Thyroid gland (tissue), 4 donors: ENCODE measurements at regions not wholly inside any gene's neighbourhood (a gene's known extent, or its start where the extent isn't known, plus 50 kb on each side); places are given as distances from the start of the nearest gene placed in this dataset.
"Not testable (repeated sequence)": the region's sequence is repeated elsewhere in the genome, so short reads cannot be mapped to it uniquely, and the experiment has no call there.

Source experiments
- POLR2A ChIP-seq, 2 donors: fragments of 450-650 bp; IDR thresholded peaks; one replicate each; pipeline ENCODE4 v1.6.1; 2017; ENCODE audit warnings: antibody characterized with exemption in 2 of 2, mild to moderate bottlenecking in 2 of 2, moderate library complexity in 1 of 2
- TF ChIP-seq, protein P1 (sequence below), 6 experiments: fragments of 200-600 bp in 3 of 6; fragments of 450-650 bp in 3 of 6; sonication (generic) in 3 of 6; IDR thresholded peaks; one replicate each; pipeline ENCODE4 v1.5.1; 2016 to 2019; ENCODE audit warnings: antibody characterized with exemption in 6 of 6, mild to moderate bottlenecking in 2 of 6, inconsistent platforms in 1 of 6, moderate library complexity in 1 of 6

- TF ChIP-seq, protein P1, sequence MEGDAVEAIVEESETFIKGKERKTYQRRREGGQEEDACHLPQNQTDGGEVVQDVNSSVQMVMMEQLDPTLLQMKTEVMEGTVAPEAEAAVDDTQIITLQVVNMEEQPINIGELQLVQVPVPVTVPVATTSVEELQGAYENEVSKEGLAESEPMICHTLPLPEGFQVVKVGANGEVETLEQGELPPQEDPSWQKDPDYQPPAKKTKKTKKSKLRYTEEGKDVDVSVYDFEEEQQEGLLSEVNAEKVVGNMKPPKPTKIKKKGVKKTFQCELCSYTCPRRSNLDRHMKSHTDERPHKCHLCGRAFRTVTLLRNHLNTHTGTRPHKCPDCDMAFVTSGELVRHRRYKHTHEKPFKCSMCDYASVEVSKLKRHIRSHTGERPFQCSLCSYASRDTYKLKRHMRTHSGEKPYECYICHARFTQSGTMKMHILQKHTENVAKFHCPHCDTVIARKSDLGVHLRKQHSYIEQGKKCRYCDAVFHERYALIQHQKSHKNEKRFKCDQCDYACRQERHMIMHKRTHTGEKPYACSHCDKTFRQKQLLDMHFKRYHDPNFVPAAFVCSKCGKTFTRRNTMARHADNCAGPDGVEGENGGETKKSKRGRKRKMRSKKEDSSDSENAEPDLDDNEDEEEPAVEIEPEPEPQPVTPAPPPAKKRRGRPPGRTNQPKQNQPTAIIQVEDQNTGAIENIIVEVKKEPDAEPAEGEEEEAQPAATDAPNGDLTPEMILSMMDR (IDR thresholded peaks at IDR 0.05), result not testable (repeated sequence)
- TF ChIP-seq POLR2A (IDR thresholded peaks at IDR 0.05), result not testable (repeated sequence)
Measured at GRCh38 chr22:10662818-10663217, 4865.2 kb upstream of the OR11H1 start.
